HepG2 (cell line): ENCODE measurements at regions not wholly inside any gene's neighbourhood (a gene's known extent, or its start where the extent isn't known, plus 50 kb on each side); places are given as distances from the start of the nearest gene placed in this dataset.

Experiments used
- EZH2 ChIP-seq: conservative IDR thresholded peaks from 2 replicates; pipeline ENCODE4 v1.6.1; 2012; ENCODE audit warnings: mild to moderate bottlenecking, low read depth, low read length, moderate library complexity
- POLR2A ChIP-seq, 2 experiments: IDR thresholded peaks; 2 replicates each; pipeline ENCODE4 v1.6.1; 2011; ENCODE audit warnings: low read depth in 2 of 2, low read length in 2 of 2, mild to moderate bottlenecking in 1 of 2, moderate library complexity in 1 of 2; ENCODE audit not compliant: insufficient read depth in 1 of 2

- TF ChIP-seq EZH2 (no peak), POLR2A (IDR thresholded peaks at IDR 0.05; ENCODE audit: insufficient read depth in 1 of 2, low read depth in 2 of 2, low read length in 2 of 2) (no peak)
These were observed 728.8 kb upstream of the DDX18 start for GRCh38 chr2:117085737-117086136.
